ENCODE measurements at regions not wholly inside any gene's neighbourhood (a gene's known extent, or its start where the extent isn't known, plus 50 kb on each side); places are given as distances from the start of the nearest gene placed in this dataset.

DNA sequence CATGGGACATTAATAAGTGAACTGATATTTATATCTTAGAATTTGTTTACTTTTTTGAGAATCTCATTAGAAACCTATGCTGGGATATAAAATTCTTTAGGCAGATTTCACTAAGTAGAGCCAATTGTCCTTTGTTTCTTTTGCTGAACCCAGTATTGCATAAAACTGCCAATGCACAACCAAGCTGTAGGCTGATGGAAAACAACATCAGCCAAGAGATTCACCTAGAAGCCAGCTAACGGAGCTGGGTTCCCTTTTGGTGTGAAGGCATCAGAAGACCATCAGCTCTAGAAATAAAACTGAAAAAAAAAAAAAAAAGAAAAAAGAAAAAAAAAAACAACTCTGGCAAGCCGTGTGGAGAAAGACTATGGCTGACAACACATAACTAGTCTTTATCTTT, 328.2 kb upstream of the PDE3A start:
- no peaks in the 10 kb centered on the region for H3K27me3 ChIP-seq
- peaks cover 0 to 47% (median 27%) of the 10 kb centered on the region in 4 donors for H3K4me1 ChIP-seq
- H3K9me3 ChIP-seq, result no peaks in the 10 kb centered on the region
- H3K27ac ChIP-seq, result peak overlapping the region in 1 of 4 donors; percentile 36
- H3K36me3 ChIP-seq, result no peaks in the 10 kb centered on the region
- intact Hi-C loops (cut with DNase I), result no loop called here
- TF ChIP-seq, protein P1, sequence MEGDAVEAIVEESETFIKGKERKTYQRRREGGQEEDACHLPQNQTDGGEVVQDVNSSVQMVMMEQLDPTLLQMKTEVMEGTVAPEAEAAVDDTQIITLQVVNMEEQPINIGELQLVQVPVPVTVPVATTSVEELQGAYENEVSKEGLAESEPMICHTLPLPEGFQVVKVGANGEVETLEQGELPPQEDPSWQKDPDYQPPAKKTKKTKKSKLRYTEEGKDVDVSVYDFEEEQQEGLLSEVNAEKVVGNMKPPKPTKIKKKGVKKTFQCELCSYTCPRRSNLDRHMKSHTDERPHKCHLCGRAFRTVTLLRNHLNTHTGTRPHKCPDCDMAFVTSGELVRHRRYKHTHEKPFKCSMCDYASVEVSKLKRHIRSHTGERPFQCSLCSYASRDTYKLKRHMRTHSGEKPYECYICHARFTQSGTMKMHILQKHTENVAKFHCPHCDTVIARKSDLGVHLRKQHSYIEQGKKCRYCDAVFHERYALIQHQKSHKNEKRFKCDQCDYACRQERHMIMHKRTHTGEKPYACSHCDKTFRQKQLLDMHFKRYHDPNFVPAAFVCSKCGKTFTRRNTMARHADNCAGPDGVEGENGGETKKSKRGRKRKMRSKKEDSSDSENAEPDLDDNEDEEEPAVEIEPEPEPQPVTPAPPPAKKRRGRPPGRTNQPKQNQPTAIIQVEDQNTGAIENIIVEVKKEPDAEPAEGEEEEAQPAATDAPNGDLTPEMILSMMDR (IDR thresholded peaks at IDR 0.05), result no peak
- no peak for TF ChIP-seq EP300 (IDR thresholded peaks at IDR 0.05)
- no peak for TF ChIP-seq POLR2AphosphoS5 (IDR thresholded peaks at IDR 0.05)
- TF ChIP-seq POLR2A (IDR thresholded peaks at IDR 0.05), result no peak
- WGBS, 2 donors, result 82 to 89% methylated on average over 2 of the region's 2 CpGs
- DNase-seq, result no peak
- H3K4me3 ChIP-seq, result no peak overlapping the region

DNA sequence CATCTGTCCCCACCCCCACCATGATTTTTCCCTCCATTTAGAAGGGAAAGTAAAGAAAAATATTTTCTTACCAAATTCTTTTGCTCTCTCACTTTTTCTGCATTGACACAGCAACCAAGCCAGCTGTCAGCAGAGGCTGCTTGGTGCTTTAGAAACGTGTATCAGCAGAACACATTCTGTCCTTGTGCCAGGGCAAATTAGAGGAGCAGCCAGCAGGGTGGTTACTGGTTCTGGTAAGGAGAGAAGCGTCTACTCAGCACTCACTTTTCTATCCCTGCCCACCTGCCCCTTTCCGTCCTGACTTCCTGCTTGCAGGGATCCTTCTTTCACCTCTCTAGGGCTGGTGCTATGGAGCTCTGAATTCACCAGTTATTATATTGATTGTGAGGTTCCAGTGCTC, 327.5 kb upstream of the PDE3A start:
- intact Hi-C loops (cut with DNase I), result no loop called here
- peaks cover 0 to 48% (median 28%) of the 10 kb centered on the region in 4 donors for H3K4me1 ChIP-seq
- H3K9me3 ChIP-seq, result no peaks in the 10 kb centered on the region
- peak overlapping the region in 2 of 4 donors; percentile 28 to 36 for H3K27ac ChIP-seq
- no peaks in the 10 kb centered on the region for H3K36me3 ChIP-seq
- H3K4me3 ChIP-seq, result no peak overlapping the region
- TF ChIP-seq POLR2A (IDR thresholded peaks at IDR 0.05) (no peak), EP300 (IDR thresholded peaks at IDR 0.05) (no peak), POLR2AphosphoS5 (IDR thresholded peaks at IDR 0.05) (no peak)
- TF ChIP-seq, protein P1 (IDR thresholded peaks at IDR 0.05), result no peak
- no peak for DNase-seq
- no peaks in the 10 kb centered on the region for H3K27me3 ChIP-seq
- WGBS, 2 donors, result 68 to 70% methylated on average over 3 of the region's 3 CpGs

DNA sequence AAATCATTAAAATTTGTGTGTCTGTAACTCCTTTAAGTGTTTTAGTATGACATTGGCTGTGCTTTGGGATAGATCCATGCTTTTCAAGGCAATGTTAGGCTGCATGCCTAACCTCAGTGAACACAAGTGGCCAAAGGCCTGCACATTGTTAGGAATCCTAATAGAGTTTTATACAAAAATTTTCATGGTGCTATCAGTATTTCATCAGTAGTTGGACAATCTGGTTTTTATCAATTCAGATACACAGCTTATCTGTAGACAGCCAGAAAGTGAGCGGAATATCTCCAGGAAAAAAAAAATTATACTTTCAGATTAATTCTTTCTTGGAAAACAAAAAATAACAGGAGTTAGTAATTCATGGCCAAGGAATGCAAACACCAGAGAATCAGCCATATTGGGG, 324.0 kb upstream of the PDE3A start:
- Histone ChIP-seq H3K36me3 (no peaks in the 10 kb centered on the region), H3K27me3 (no peaks in the 10 kb centered on the region), H3K4me3 (no peak overlapping the region), H3K9me3 (no peaks in the 10 kb centered on the region), H3K4me1 (peaks cover 0 to 41% (median 18%) of the 10 kb centered on the region in 4 donors), H3K27ac (peak overlapping the region in 2 of 4 donors; percentile 13 to 56)
- TF ChIP-seq EP300 (IDR thresholded peaks at IDR 0.05), result no peak
- TF ChIP-seq POLR2AphosphoS5 (IDR thresholded peaks at IDR 0.05), result peak in 1 of 4 donors; percentile 31
- TF ChIP-seq POLR2A (IDR thresholded peaks at IDR 0.05), result no peak
- no peak for DNase-seq
- intact Hi-C loops (cut with DNase I), result no loop called here
- 70 to 91% methylated on average over 1 of the region's 1 CpG for WGBS, 2 donors

DNA sequence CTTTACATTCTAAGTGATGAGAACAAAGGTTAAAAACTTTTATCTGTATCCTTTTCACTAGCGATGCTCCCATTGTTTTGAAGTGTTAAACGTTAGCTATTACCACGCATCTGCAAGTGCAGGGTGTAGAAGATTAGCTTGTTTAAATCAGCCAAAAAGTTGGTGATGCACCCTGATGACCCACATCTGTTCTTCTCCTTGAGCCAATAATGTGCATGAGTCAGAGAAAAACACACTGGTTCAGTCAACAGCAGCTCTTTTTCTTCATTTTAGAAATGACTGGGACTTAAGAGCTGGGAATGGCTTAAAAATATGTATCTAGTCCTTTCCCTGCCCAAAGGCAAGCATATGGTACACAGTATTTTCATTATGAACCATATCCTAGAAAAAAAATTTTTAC, 323.5 kb upstream of the PDE3A start:
- Histone ChIP-seq H3K4me3 (no peak overlapping the region), H3K27ac (peak overlapping the region in 2 of 4 donors; percentile 13 to 56), H3K4me1 (peaks cover 0 to 36% (median 17%) of the 10 kb centered on the region in 4 donors), H3K9me3 (no peaks in the 10 kb centered on the region), H3K27me3 (no peaks in the 10 kb centered on the region), H3K36me3 (no peaks in the 10 kb centered on the region)
- TF ChIP-seq, protein P1 (IDR thresholded peaks at IDR 0.05), result no peak
- peak in 2 of 4 donors; percentile 21 to 48 for TF ChIP-seq POLR2AphosphoS5 (IDR thresholded peaks at IDR 0.05)
- no peak for DNase-seq
- WGBS, 2 donors, result 77 to 81% methylated on average over 3 of the region's 3 CpGs
- intact Hi-C loops (cut with DNase I), result no loop called here

DNA sequence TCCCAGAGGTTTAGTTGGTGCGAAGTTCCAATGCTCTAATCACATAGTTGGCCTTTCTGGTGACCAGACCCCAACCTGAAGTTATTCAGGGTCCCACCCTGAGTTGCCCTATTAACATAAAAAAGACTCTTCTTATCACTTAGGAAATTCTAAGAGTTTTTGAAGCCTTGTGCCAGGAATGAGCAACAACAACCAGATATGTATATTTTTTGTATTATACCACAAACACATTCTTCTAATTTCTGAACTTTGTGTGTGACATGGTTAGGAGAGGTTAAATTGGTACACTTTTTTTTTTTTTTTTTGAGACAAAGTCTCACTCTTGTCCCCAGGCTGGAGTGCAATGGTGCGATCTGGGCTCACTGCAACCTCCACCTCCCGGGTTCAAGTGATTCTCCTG, 320.4 kb upstream of the PDE3A start:
- Histone ChIP-seq H3K27ac (no peak overlapping the region), H3K4me1 (peaks cover 0 to 33% (median 7%) of the 10 kb centered on the region in 4 donors), H3K36me3 (no peaks in the 10 kb centered on the region), H3K4me3 (no peak overlapping the region), H3K27me3 (no peaks in the 10 kb centered on the region), H3K9me3 (no peaks in the 10 kb centered on the region)
- TF ChIP-seq POLR2A (IDR thresholded peaks at IDR 0.05) (no peak), EP300 (IDR thresholded peaks at IDR 0.05) (no peak), POLR2AphosphoS5 (IDR thresholded peaks at IDR 0.05) (no peak)
- TF ChIP-seq, protein P1 (IDR thresholded peaks at IDR 0.05), result no peak
- intact Hi-C loops (cut with DNase I), result no loop called here
- WGBS, 2 donors, result 93 to 97% methylated on average over 3 of the region's 3 CpGs
- no peak for DNase-seq

All from sigmoid colon (tissue), 6 donors.